ENCODE measurements at regions not wholly inside any gene's neighbourhood (a gene's known extent, or its start where the extent isn't known, plus 50 kb on each side); places are given as distances from the start of the nearest gene placed in this dataset.
A peak's percentile ranks its signal among the peaks of the same experiment; 100 is the strongest.

GRCh38 chr15:88390164-88390901, 76.9 kb downstream of the MRPL46 start:
- no peak overlapping the region for H3K27ac Mint-ChIP-seq
- DNase-seq (ENCODE audit: low spot score in 2 of 2) (no peak), ATAC-seq (no peak)
- no peak overlapping the region for H3K4me3 Mint-ChIP-seq
- peaks cover 6% of the 10 kb centered on the region for H3K4me1 Mint-ChIP-seq
- no peaks in the 10 kb centered on the region for H3K9me3 Mint-ChIP-seq
- no peaks in the 10 kb centered on the region for H3K36me3 Mint-ChIP-seq

GRCh38 chr15:88389120-88389519, 78.1 kb downstream of the MRPL46 start:
- Mint-ChIP-seq H3K9me3 (no peaks in the 10 kb centered on the region), H3K4me3 (no peak overlapping the region), H3K4me1 (peaks cover 13% of the 10 kb centered on the region), H3K27ac (no peak overlapping the region), H3K36me3 (no peaks in the 10 kb centered on the region)
- DNase-seq (ENCODE audit: low spot score in 2 of 2) (no peak), ATAC-seq (no peak)

DNA sequence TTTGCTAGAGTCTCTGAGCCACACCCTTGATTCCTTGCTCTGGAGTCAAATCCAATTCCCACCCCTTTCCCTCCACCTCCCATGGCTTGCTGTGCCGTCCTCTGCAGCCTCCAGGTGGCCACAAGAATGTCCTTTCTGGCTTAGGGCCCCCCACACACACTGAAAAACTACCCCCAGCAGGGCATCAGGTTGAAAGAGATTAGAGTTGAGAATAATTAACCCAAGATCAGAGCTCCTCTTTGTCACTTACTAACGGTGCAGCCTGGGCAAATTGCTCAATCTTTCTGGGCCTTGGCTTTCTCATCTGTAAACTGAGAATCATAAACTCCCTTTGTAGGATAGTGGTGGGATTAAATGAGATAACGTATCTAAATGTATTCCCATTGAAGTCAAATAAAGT, 78.5 kb downstream of the MRPL46 start:
- no peak for DNase-seq (ENCODE audit: low spot score in 2 of 2)
- no peaks in the 10 kb centered on the region for H3K36me3 Mint-ChIP-seq
- no peak for ATAC-seq
- H3K4me1 Mint-ChIP-seq, result peaks cover 9% of the 10 kb centered on the region
- H3K27ac Mint-ChIP-seq, result no peak overlapping the region
- no peaks in the 10 kb centered on the region for H3K9me3 Mint-ChIP-seq
- H3K4me3 Mint-ChIP-seq, result no peak overlapping the region

- Mint-ChIP-seq H3K36me3 (no peaks in the 10 kb centered on the region), H3K27ac (no peak overlapping the region), H3K4me3 (no peak overlapping the region), H3K9me3 (no peaks in the 10 kb centered on the region), H3K4me1 (peaks cover 7% of the 10 kb centered on the region)
- peak in 1 of 2 donors; percentile 52 for DNase-seq (ENCODE audit: low spot score in 2 of 2)
- peak; percentile 91 for ATAC-seq
Measured at GRCh38 chr15:88385078-88385700, 82.0 kb downstream of the MRPL46 start.

DNA sequence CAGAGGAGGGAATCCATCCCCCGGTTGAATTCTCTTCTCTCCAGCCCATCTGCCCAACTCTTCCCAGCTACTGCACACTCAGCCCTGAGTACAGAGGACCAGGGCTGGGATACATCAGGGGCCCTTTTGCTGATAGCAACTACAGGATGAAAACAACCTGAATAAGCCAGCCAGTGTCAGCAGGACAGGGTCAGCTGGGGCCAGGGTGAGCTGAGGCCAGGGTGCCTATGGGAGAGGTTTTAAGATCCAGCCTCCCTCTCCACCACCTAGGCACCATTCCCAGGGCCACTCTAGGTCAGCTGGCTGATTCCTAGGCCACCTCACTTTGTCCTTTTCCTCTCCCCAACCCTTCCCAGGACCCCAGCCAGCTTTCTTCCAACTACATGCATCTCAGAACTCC, 83.8 kb downstream of the MRPL46 start:
- Mint-ChIP-seq H3K36me3 (no peaks in the 10 kb centered on the region), H3K27ac (no peak overlapping the region), H3K4me3 (no peak overlapping the region), H3K9me3 (no peaks in the 10 kb centered on the region), H3K4me1 (peaks cover 7% of the 10 kb centered on the region)
- ATAC-seq, result no peak
- DNase-seq (ENCODE audit: low spot score in 2 of 2), result no peak

DNA sequence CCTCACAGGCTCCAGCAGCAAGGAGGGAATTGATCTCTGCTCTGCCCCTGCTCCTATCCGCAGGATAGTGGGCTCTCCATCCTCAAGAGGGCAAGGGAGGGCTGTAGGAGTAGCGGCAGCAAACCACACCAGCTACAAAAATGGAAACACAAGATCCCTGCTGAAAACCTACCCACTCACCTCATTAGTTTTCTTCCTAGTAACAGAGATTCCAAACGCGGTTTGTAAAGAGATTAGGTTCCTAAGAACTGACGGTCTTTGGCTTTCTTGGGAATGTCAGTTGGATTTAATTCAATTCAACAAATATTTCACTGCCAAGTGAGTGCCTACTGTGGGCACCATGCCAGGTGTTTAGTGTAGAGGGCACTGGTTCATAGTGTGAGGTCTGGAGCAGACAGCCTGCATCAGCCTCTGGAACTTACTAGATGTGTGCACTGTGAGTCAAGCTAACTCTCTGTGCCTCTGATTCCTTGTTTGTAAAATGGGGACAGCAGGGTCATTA, 84.7 kb downstream of the MRPL46 start:
- H3K4me1 Mint-ChIP-seq, result peaks cover 7% of the 10 kb centered on the region
- ATAC-seq, result no peak

GRCh38 chr15:88378188-88378637, 89.0 kb downstream of the MRPL46 start:
- ATAC-seq (no peak), DNase-seq (ENCODE audit: low spot score in 2 of 2) (no peak)
- Mint-ChIP-seq H3K4me3 (no peak overlapping the region), H3K36me3 (no peaks in the 10 kb centered on the region), H3K4me1 (no peaks in the 10 kb centered on the region), H3K9me3 (no peaks in the 10 kb centered on the region), H3K27ac (no peak overlapping the region)

More for the DNA sequence above, 84.7 kb downstream of the MRPL46 start:
- no peaks in the 10 kb centered on the region for H3K36me3 Mint-ChIP-seq
- H3K27ac Mint-ChIP-seq, result no peak overlapping the region
- H3K4me3 Mint-ChIP-seq, result no peak overlapping the region
- DNase-seq (ENCODE audit: low spot score in 2 of 2), result no peak
- H3K9me3 Mint-ChIP-seq, result no peaks in the 10 kb centered on the region

GRCh38 chr15:88377509-88377908, 89.7 kb downstream of the MRPL46 start:
- ATAC-seq (no peak), DNase-seq (ENCODE audit: low spot score in 2 of 2) (no peak)
- Mint-ChIP-seq H3K4me1 (no peaks in the 10 kb centered on the region), H3K36me3 (no peaks in the 10 kb centered on the region), H3K4me3 (no peak overlapping the region), H3K9me3 (no peaks in the 10 kb centered on the region), H3K27ac (no peak overlapping the region)

GRCh38 chr15:88376574-88377174, 90.5 kb downstream of the MRPL46 start:
- Mint-ChIP-seq H3K27ac (no peak overlapping the region), H3K4me3 (no peak overlapping the region), H3K9me3 (no peaks in the 10 kb centered on the region), H3K4me1 (no peaks in the 10 kb centered on the region), H3K36me3 (no peaks in the 10 kb centered on the region)
- no peak for ATAC-seq
- DNase-seq (ENCODE audit: low spot score in 2 of 2), result no peak

GRCh38 chr15:88375234-88375927, 91.8 kb downstream of the MRPL46 start:
- ATAC-seq, result no peak
- Mint-ChIP-seq H3K4me3 (no peak overlapping the region), H3K36me3 (no peaks in the 10 kb centered on the region), H3K27ac (no peak overlapping the region), H3K9me3 (no peaks in the 10 kb centered on the region), H3K4me1 (no peaks in the 10 kb centered on the region)
- no peak for DNase-seq (ENCODE audit: low spot score in 2 of 2)

- H3K4me3 Mint-ChIP-seq, result no peak overlapping the region
- H3K9me3 Mint-ChIP-seq, result no peaks in the 10 kb centered on the region
- ATAC-seq (no peak), DNase-seq (ENCODE audit: low spot score in 2 of 2) (no peak)
- H3K36me3 Mint-ChIP-seq, result no peaks in the 10 kb centered on the region
- H3K4me1 Mint-ChIP-seq, result no peaks in the 10 kb centered on the region
- H3K27ac Mint-ChIP-seq, result no peak overlapping the region
Measured at GRCh38 chr15:88365124-88365523, 102.1 kb downstream of the MRPL46 start.

DNA sequence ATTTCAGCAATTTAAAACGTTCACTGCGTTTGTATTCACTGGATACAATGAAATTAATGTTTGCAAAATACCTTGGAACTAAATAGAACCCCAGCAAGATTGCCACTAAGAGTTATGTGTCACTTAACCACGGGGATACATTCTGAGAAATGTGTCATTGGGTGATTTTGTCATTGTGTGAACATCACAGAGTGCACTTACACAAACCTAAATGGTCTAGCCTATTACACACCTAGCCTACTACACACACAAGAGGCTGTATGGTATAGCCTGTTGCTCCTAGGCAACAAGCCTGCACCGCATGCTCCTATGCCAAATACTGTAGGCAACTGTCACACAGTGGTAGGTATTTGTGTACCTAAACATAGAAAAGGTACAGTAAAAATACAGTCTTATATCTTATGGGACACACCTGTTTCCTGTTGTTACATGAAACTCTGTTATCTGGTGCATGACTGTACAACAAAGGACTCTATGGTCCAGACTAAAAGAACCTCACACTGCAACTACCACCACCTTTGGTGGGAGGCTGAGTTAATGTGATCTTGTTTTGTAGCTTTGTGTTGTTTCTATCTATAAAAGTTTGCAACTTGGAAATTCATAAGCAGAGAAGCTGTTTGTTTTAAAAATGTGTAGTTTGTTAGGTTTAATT, 92.2 kb upstream of the NTRK3 start:
- no peak overlapping the region for H3K4me3 Mint-ChIP-seq
- DNase-seq (ENCODE audit: low spot score in 2 of 2) (no peak), ATAC-seq (no peak)
- H3K27ac Mint-ChIP-seq, result no peak overlapping the region
- peaks cover 4% of the 10 kb centered on the region for H3K9me3 Mint-ChIP-seq
- H3K4me1 Mint-ChIP-seq, result no peaks in the 10 kb centered on the region
- H3K36me3 Mint-ChIP-seq, result no peaks in the 10 kb centered on the region

DNA sequence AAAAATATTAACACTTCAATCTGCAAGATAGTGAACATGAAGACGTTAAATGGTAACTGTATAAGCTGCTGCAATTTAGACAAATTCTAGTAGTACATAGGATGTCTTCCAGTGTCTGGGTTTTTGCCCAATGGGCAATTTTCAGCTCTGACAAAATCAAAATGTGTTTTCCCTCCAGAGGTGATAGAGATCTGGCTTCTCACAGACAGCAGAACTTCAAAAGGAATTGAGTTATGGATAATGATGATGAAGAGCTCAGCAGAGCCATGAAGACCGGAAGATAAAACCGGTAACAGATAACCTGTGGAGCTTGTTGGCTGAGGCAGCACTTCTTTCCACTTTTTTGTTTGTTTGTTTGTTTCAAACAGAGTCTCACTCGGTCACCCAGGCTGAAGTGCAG, 89.4 kb upstream of the NTRK3 start:
- no peak overlapping the region for H3K27ac Mint-ChIP-seq
- H3K4me1 Mint-ChIP-seq, result no peaks in the 10 kb centered on the region
- H3K9me3 Mint-ChIP-seq, result no peaks in the 10 kb centered on the region
- H3K4me3 Mint-ChIP-seq, result no peak overlapping the region
- ATAC-seq, result no peak
- no peaks in the 10 kb centered on the region for H3K36me3 Mint-ChIP-seq
- no peak for DNase-seq (ENCODE audit: low spot score in 2 of 2)

- ATAC-seq (no peak), DNase-seq (ENCODE audit: low spot score in 2 of 2) (no peak)
- H3K36me3 Mint-ChIP-seq, result no peaks in the 10 kb centered on the region
- H3K4me3 Mint-ChIP-seq, result no peak overlapping the region
- H3K9me3 Mint-ChIP-seq, result no peaks in the 10 kb centered on the region
- no peaks in the 10 kb centered on the region for H3K4me1 Mint-ChIP-seq
- H3K27ac Mint-ChIP-seq, result no peak overlapping the region
Measured at GRCh38 chr15:88344786-88345185, 88.2 kb upstream of the NTRK3 start.

GRCh38 chr15:88342666-88343065, 86.1 kb upstream of the NTRK3 start:
- ATAC-seq (no peak), DNase-seq (ENCODE audit: low spot score in 2 of 2) (no peak)
- Mint-ChIP-seq H3K9me3 (no peaks in the 10 kb centered on the region), H3K4me3 (no peak overlapping the region), H3K4me1 (no peaks in the 10 kb centered on the region), H3K27ac (no peak overlapping the region), H3K36me3 (no peaks in the 10 kb centered on the region)

All from stimulated activated effector memory CD8-positive, alpha-beta T cell treated with anti-CD3 and anti-CD28 coated beads, Interleukin-12 subunit alpha, Interleukin-12 subunit beta, amount 100 ng/mL, for 72 hours (primary cell).